HEK293T (cell line): ENCODE measurements at regions not wholly inside any gene's neighbourhood (a gene's known extent, or its start where the extent isn't known, plus 50 kb on each side); places are given as distances from the start of the nearest gene placed in this dataset.

ENCODE experiments used
- BHLHE40 ChIP-seq: fragments of 450-650 bp; IDR thresholded peaks from 2 replicates; pipeline ENCODE4 v1.6.1; 2016; ENCODE audit warnings: mild to moderate bottlenecking, moderate library complexity, borderline replicate concordance
- ELF4 ChIP-seq: fragments of 450-650 bp; IDR thresholded peaks from 2 replicates; pipeline ENCODE4 v1.6.1; 2017; ENCODE audit warnings: antibody characterized with exemption
- FOXA1 ChIP-seq: fragments of 450-650 bp; IDR thresholded peaks from 2 replicates; pipeline ENCODE4 v1.6.1; 2016; ENCODE audit warnings: mild to moderate bottlenecking
- FOXK2 ChIP-seq: fragments of 450-650 bp; IDR thresholded peaks from 2 replicates; pipeline ENCODE4 v1.6.1; 2016; ENCODE audit warnings: mild to moderate bottlenecking
- FOXM1 ChIP-seq: fragments of 450-650 bp; IDR thresholded peaks from 2 replicates; pipeline ENCODE4 v1.6.1; 2017; ENCODE audit warnings: mild to moderate bottlenecking, borderline replicate concordance
- HDGF ChIP-seq: fragments of 450-650 bp; IDR thresholded peaks from 2 replicates; pipeline ENCODE4 v1.6.1; 2017; ENCODE audit warnings: antibody characterized with exemption, borderline replicate concordance
- NFRKB ChIP-seq: fragments of 450-650 bp; IDR thresholded peaks from 2 replicates; pipeline ENCODE4 v1.6.1; 2016; ENCODE audit warnings: mild to moderate bottlenecking, moderate library complexity
- PKNOX1 ChIP-seq: fragments of 450-650 bp; IDR thresholded peaks from 2 replicates; pipeline ENCODE4 v1.6.1; 2016
- SP1 ChIP-seq: fragments of 450-650 bp; IDR thresholded peaks from 2 replicates; pipeline ENCODE4 v1.6.1; 2017
- SUZ12 ChIP-seq: fragments of 450-650 bp; IDR thresholded peaks from 2 replicates; pipeline ENCODE4 v1.6.1; 2016; ENCODE audit warnings: mild to moderate bottlenecking
- ZNF384 ChIP-seq: fragments of 450-650 bp; IDR thresholded peaks from 2 replicates; pipeline ENCODE4 v1.6.1; 2016

GRCh38 chr1:95323123-95323522 is 89.1 kb downstream of the RWDD3 start:
- TF ChIP-seq ZNF384 (no peak), FOXM1 (no peak), NFRKB (no peak), ELF4 (no peak), SUZ12 (no peak), PKNOX1 (no peak), BHLHE40 (no peak), FOXK2 (no peak), FOXA1 (no peak), HDGF (no peak), SP1 (no peak)
